Activated CD4-positive, alpha-beta T cell treated with anti-CD3 and anti-CD28 coated beads, Interleukin-2, Interleukin-4, amounts not matched to agents 100 ng/mL and 50 ng/mL, durations not matched to agents 16 hours and 8 hours (primary cell): ENCODE measurements at regions not wholly inside any gene's neighbourhood (a gene's known extent, or its start where the extent isn't known, plus 50 kb on each side); places are given as distances from the start of the nearest gene placed in this dataset.

Experiments
- DNase-seq: peaks from one replicate; pipeline ENCODE4 v3.0.0-alpha.2; 2020; ENCODE audit warnings: low spot score

GRCh38 chr2:59322870-59323269 is 1081.7 kb upstream of the FANCL start:
- no peak for DNase-seq

GRCh38 chr2:59322005-59322404 is 1080.9 kb upstream of the FANCL start:
- DNase-seq, result no peak

- DNase-seq, result no peak
These were observed 1073.1 kb upstream of the FANCL start for GRCh38 chr2:59314031-59314766.

- no peak for DNase-seq
These were observed 1072.1 kb upstream of the FANCL start for GRCh38 chr2:59312967-59313940.

GRCh38 chr2:59312029-59312428 is 1070.9 kb upstream of the FANCL start:
- DNase-seq, result no peak

- no peak for DNase-seq
These were observed 1067.0 kb upstream of the FANCL start for GRCh38 chr2:59308108-59308507.

GRCh38 chr2:59307196-59307595 is 1066.1 kb upstream of the FANCL start:
- no peak for DNase-seq

- DNase-seq, result no peak
These were observed 1062.1 kb upstream of the FANCL start for GRCh38 chr2:59303272-59303671.

GRCh38 chr2:59302683-59303082 is 1061.6 kb upstream of the FANCL start:
- no peak for DNase-seq

GRCh38 chr2:59301466-59302402 is 1060.6 kb upstream of the FANCL start:
- DNase-seq, result peak; percentile 3

- no peak for DNase-seq
These were observed 1056.7 kb upstream of the FANCL start for GRCh38 chr2:59297816-59298215.

- no peak for DNase-seq
These were observed 1055.2 kb upstream of the FANCL start for GRCh38 chr2:59296279-59296678.

- no peak for DNase-seq
These were observed 1054.5 kb upstream of the FANCL start for GRCh38 chr2:59295524-59296162.

- no peak for DNase-seq
These were observed 1047.6 kb upstream of the FANCL start for GRCh38 chr2:59288771-59289170.

GRCh38 chr2:59282374-59283057 is 1041.4 kb upstream of the FANCL start:
- no peak for DNase-seq

- no peak for DNase-seq
These were observed 1036.5 kb upstream of the FANCL start for GRCh38 chr2:59277671-59278070.

GRCh38 chr2:59276917-59277316 is 1035.8 kb upstream of the FANCL start:
- DNase-seq, result no peak

GRCh38 chr2:59276033-59276432 is 1034.9 kb upstream of the FANCL start:
- DNase-seq, result no peak

- DNase-seq, result no peak
These were observed 1025.3 kb upstream of the FANCL start for GRCh38 chr2:59266453-59266852.

- no peak for DNase-seq
These were observed 1018.8 kb upstream of the FANCL start for GRCh38 chr2:59259913-59260312.

GRCh38 chr2:59256290-59256689 is 1015.2 kb upstream of the FANCL start:
- DNase-seq, result no peak
